DMS53 (cell line): ENCODE measurements at regions not wholly inside any gene's neighbourhood (a gene's known extent, or its start where the extent isn't known, plus 50 kb on each side); places are given as distances from the start of the nearest gene placed in this dataset.
"Not testable (repeated sequence)": the region's sequence is repeated elsewhere in the genome, so short reads cannot be mapped to it uniquely, and the experiment has no call there.

Experiments used
- DNase-seq: peaks from one replicate; lab custom pipeline; 2025; lab: John Stamatoyannopoulos, UW

DNA sequence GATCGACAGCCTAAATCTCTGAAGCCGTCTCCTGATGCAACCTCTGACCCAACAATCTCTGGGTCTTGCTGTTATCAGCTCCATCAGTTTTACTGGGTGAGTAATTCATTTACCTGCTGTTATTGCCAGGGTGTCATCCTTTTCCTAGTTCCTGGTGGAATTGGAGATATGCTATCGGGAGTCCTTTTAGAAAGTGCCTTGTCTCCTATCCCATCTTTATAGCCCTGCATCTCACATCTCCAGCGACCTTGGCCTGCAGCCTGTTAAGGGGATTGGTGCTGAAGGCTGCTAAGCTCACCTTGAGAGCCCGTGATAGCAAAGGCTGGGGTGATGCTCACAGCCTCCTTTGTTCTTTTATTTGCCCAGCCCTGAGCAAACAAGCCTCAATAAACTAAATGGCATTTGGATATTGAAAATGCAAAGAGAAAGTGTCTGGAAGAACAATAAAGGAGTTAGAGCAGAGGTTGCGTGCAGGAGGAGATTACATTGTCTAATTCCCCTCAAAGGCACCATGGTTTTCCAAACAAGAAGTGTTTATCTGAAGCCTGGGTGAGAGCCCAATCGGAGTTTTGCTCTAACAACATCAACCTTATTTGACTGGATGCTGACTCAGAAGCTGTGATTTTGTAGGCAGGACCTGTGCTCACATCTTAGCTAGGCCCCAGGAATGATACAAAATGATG, 101.8 kb downstream of the RPLP1 start:
- DNase-seq: peak; percentile 95

DNA sequence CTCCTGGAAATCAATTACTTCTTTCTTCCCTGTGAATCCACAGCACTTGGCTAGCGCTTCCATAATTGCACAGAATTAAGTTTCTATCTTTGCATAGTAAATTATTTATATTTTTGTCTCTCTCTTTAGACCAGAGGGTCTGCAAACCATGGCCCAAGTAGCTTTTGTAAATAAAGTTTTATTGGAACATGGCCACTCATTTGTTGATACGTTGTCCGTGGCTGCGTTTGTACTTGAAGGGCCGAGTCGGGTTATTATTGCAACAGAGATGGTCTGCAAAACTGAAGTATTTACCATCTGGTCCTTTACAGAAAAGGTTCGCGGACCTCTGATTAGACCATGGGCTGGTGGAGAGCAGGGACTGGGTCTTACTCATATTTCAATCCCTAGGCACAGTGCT, 102.5 kb downstream of the RPLP1 start:
- peak; percentile 65 for DNase-seq

DNA sequence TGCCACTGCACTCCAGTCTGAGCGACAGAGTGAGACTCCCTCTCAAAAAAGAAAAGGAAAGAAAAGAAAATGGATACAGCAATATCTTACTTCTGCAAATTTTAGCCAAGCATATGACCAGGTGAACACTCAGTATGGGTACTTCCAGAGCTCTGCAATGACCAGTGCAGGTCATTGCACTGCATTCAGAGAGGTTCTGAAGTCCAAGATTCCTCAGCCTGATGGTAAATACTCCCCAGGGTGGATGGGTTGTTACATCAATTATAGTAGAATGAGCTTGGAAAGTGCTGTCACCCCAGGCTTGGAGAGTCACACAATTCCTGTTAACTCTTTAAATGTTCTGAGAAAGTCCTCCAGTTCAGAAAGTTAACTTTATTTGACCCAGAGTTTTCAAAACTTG, 103.7 kb downstream of the RPLP1 start:
- DNase-seq: peak; percentile 30

DNA sequence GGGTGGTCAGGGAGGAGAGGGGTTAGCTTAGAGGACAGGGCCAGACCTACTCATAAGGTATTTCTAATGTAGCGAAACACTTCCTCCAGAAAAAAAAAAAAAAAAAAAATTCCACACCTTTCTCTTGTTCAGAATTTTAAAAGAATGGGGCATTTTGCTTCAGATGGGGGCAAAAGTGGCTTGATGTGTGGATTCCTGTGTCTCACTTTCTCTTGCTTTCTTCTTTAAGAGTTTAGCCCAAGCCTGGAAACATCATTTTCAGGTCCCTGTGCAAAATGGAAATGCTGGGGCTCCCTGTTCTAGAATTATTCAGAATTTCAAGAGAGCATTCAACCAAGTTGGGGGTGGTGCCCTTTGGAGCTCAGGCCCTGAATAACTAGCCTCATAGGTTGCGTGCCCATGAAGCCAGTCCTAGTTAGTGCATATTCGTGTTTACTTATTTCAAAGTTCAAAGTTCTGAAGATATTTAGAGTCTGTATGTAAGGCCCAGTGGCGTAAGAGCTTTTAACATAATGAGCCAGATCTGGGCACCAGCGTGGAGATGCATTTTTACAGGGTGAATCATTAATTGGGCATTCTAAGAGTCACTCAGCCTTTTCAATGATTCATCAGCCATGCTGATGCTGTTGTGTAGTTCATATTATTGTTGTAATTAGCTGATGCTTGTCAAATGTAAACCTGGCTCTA, 104.5 kb downstream of the RPLP1 start:
- peak; percentile 89 for DNase-seq

DNA sequence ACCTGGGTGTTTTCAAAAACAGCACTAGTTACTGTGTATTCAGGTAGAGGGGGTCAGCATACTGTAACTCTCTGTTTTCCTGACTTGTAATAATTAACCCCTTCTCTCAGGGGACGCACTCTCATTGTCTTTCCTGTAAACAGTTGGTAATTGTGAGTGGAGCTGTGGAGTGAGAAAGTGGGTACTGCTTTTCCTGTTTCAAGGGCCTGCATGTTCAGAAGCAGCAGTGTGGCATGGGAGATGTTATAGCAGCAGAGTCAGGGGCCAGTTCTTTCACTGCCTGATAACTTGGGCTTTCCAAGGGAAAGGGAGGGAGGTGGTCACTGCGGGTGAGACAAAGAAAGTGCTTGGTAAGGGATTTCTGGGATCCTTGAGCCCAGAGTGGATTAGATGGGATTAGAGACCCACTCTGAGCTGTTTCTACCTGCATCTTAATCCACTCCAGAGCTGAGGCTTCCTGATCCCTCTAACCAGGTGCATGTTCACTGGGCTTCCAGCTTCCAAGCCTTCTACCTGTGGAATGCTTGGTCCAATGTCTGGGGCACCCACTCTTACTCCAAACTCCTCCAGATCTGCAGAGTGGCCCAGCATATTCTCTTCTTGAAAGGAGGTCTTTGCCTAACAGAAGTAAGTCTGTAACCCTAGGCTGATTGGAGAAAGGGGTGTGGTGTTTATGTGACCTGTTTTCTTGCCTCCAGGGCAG, 105.2 kb downstream of the RPLP1 start:
- DNase-seq: no peak

DNA sequence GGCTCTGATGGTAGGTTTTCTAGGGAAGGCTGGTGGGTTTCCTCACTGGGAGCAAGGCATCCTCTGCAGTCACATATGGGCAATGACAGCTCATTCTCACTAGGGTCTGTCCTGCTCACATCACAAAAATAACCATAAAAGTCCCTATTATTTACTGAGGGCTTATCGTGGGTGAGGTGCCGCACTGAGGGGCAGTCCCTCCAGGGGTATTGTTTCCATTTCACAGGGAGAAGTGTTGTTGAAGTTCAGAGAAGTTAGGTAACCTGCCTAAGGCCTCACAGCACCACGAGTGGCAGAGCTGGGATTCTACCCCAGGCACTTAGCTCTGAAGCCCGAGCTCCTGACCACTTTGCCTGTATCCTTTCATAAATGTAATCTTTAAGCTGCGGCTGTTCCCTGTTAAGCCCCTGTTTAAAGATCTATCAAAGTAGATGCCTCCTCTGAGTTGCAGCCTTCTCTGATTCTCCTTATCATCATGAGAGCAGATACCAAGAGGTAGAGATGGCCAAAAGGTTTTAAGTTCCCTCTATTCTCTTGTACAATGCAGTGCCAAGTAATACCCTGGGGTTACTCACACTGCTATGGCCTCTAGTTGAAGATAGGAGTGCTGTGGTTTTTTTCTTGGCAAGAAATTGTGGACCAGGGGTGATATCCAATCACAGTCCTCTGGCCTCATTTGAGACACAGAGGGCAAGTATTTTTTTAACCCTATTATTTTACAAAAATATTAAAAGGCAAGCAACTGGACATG, 107.0 kb downstream of the RPLP1 start:
- peak; percentile 19 for DNase-seq

DNA sequence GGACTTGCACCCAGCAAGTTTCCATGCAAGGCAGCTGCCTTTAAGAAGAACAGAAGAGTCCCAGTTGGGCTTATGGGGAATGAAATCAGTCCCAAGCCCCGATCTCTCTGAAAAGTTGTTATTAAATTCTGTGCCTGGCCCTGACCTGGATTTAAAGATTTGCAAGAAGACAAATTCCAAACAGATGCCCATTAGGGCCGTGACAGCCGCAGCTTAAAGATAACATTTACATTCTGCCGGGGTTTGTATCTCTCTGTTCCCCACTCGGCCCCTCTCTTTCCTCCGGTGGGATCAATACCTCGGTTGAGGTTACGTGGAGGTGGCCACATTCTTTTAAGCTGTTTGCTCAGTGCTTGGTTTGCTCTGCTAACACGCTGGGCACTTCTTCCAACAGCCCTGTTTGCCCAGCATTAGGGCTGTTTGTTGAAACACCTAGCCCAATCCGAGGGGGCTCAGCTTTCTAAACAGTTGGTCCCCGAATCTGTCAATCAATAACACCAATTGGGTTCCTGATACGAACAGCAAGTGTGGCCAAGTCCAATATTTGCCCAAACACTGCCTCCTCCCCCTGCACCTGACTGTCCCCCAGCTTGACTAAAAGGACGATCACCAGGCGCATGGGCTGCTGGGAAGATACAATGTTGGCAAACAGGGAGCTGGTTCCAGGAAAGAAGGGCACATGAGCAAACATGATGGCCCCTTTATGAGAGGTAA, 108.6 kb downstream of the RPLP1 start:
- peak; percentile 89 for DNase-seq

DNA sequence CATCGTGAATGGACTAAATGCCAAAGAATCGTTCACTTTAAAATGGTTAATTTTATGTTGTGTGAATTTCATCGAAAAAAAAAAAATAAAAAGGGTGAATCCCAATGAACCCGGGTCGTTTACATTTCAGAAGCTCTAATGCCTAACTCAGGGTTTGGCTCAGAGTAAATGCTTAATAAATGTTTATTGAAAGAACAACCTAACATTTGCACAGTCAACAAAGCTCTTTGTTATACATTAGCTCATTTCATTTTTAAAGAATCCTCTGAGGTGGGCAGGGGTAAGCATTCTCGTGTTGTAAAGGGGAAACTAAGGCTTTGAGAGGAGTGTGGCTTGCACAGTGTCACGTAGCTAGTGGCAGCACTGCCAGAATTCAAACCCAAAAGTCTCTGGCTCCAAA, 109.5 kb downstream of the RPLP1 start:
- DNase-seq: peak; percentile 71

DNA sequence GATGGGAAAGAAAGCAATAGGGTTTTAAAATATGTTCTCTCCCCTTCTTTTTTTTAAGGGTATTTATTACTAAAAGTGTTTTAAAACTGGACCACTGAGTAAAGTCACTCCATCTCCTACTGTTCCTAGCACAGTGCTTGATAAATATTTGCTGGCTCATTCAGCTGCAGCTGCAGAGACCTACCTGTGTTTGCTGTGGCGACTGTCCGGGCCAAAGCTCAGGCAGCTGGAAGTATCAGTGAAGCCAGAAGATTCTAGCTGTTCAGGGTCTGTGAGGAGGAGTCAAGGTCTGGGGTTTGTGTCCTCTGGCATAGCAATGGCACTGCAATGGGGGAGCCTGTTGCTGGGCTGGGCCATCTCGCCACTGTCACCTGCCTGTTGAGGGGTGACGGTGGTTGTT, 109.9 kb downstream of the RPLP1 start:
- DNase-seq: peak; percentile 89

DNA sequence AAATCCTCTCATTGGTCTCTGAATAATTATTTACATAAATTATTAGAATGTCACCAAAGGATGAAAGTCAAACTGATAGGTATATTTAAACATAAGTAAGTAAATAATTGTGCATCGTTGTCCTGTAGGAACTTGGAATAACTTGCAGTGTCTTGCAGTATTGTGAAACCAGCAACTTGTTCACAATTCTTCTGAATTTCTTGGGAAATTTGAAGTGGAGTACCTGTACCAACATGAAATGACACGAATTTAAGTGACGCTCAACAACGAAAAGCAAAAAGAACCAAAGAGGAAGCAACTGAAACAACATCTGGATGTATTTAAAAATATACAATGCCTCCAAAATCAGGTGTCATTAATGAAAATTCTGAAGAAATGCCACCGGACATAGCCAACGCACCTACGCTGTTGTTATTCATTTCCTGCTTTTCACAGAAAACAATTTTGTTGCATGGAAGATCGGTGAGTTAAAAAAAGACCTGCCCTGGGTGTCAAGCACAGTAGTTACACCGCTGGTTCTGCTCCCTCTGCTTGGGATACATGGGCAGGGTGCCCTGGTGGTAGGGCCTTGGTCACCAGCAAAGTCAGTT, 112.5 kb downstream of the RPLP1 start:
- no peak for DNase-seq

DNA sequence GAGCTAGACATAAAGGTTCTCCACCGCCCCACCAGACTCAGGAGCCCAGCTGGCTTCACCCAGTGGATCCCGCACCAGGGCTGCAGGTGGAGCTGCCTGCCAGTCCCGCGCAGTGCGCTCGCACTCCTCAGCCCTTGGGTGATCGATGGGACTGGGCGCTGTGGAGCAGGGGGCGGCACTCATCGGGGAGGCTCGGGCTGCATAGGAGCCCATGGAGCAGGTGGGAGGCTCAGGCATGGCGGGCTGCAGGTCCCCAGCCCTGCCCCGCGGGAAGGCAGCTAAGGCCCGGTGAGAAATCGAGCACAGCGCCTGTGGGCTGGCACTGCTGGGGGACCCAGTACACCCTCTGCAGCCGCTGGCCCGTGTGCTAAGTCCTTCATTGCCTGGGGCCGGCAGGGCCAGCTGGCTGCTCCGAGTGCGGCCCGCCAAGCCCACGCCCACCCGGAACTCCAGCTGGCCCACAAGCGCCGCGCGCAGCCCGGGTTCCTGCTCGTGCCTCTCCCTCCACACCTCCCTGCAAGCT, 114.7 kb downstream of the RPLP1 start:
- not testable (repeated sequence) for DNase-seq

DNA sequence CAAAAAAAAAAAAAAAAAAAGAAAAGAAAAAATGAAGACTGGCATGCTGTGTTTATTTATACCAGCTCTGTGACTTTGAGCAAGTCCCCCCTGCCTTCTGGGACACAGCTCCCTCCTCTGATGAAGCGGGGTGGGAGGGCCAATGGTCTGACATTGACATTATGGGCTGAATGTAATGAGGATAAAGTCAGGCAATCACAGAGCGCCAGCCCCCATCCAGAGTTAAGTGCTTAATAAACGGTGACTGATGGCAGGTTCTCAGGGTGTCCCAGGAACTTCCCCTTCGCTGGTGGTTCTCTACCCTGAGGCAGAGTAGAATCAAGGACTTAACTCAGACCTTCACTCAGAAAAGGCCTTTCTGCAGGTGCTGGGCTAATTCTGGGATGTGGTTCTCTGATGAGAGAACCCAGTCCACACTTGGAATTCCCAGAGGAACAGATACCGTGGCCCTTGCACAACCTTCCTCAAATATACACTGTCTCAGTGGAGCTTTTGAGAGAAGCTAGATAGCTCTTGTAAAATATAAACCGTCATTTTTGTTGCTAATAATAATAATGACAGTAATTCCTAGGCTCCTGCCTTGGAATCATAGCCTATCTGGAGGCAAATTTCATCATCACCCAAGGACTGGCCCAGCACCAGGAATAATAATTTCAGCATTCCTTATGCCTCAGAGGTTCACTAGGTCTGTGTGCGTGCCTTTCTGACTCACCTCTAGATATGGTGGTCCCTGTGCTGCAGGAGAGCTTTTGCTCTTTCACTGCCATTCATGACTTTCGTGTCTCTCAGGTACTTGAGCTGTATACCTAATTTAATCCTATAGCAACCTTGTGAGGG, 115.8 kb downstream of the RPLP1 start:
- no peak for DNase-seq

DNA sequence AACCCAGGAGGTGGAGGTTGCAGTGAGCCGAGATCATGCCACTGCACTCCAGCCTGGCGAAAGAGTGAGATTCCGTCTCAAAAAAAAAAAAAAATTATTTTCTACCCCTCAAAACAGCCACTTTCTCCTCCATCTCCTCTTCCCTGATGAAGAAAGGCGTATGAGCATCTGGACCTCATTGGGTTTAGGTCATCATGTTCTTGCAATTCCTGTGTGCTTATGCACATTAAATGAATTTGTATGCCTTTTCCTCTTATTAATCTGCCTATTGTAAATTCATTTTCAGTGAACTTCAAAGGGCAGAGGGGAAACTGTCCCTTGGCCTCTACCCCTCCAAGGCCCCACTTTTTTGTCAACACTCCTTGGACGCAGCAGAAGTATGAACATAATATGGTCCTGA, 117.8 kb downstream of the RPLP1 start:
- DNase-seq: no peak

DNA sequence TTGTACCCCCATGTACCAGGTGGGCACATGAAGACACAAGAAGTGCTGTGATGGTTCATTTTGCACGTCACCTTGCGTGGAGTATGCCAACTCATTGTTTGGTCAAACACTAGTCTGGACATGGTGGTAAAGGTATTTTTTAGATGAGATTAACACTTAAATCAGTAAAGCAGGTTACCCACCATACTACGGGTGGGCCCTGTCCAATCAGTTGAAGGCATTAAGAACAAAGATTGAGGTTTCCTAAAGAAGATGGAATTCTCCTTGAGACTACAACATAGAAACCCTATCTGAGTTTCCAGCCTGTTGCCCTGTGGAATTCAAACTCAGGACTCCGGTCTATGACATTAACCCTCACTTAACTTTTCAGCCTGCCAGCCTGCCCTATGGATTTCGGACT, 118.4 kb downstream of the RPLP1 start:
- DNase-seq: no peak

DNA sequence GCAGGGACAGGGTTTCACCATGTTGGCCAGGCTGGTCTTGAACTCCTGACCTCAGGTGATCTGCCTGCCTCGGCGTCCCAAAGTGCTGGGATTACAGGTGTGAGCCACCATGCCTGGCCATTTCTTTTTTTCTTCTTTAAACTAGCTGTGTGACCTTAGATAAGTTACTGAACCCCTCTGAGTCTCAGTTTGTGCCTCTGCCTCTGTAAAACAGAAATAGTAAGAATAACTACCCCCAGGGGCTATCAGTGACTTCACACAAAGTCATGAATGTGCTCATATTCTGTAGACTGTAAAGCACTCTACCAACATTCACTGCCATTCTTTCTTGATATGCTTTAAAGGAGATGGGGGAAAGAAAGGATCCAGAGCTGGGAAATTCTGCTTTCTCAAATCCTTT, 120.7 kb downstream of the RPLP1 start:
- DNase-seq: not testable (repeated sequence)

DNA sequence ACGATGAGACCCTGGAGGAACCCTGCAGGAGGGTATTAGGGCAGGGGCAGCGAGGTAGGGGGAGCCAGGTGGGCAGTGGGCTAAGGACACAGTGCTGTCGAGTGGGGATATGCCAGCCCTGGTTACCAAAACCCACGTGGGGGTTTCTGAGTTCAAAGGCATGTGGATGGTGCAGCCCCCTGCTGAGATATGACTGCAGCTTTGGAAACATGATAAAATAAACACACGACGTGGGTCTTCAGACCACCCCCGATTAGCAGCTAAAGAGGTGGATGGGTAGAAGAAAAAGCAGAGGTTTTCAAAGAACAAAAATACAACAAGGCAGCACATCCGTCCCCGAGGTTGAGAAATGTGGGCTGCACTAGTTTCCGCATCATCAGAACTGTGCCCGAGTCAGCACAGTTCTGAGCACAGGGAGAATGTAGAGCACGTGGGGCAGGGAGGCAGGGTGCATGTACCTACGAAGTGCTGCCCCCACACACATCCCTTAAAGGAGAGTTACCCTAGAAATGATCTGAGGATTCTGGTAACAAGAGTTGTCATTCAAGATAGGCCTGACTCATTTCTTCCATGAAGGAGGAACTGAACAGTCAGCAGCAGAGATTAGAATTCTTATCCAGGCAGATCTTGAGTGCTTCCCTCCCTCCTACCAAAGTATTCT, 121.3 kb downstream of the RPLP1 start:
- no peak for DNase-seq

DNA sequence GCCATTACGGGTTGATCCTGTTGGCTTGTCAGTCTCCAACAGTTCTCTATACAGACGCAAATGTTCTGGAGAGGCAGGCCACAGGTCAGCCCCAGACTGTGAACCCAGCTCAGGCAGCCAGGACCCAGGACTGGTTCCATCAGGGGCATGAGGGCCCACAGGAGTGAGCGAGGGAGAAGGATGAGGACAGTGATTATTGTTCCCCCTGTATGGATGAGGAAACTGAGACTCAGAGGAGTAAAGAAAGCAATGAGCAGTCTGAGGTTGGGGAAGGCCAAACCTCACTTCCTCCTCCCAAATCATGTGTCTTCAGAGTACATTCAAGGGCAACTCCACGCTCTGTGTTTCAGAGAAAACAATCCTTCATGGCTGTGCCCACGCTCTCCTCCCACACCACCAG, 121.9 kb downstream of the RPLP1 start:
- DNase-seq: no peak

DNA sequence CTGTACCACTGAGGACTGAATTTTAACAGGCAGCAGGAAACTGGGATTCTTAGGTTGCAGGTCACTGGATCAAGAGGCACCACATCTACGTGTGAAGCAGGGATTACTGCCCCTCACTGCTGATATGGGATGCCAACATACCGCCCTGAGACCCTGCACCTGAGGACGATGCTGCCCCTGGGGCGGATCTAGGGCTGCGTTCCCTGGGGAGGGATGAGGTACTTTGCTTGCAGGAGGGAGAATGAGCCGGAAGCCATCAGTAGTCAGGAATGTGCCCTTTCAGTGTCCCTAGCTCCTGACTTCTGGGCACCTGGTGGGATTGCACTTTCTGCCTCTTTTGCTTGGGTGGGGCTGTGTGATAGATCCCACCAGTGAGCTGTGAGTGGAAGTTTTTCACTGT, 122.8 kb downstream of the RPLP1 start:
- DNase-seq: peak; percentile 26

DNA sequence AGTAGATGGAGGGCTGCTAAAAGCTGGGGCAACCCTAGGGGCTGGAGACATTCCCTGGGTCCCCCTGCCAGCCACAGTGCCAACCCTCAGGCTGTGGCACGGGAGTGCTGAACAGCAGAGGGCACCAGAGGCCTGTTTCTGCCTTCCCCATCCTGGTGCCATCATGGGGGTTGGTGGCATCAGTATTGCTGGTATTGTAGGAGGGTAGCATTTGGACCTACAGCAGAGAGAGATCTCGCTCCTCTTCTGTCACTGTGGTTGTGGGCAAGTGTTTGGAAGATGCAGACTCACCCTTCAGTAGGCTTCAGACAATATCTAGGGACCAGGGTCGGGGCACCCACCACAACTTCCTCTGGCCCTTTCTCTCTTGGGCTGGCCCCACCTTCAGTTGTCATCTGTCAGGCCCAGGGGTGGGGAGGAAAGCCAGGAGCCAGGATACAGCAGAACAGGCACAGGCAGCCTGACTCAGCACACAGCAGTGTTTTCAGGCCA, 123.5 kb downstream of the RPLP1 start:
- peak; percentile 86 for DNase-seq

DNA sequence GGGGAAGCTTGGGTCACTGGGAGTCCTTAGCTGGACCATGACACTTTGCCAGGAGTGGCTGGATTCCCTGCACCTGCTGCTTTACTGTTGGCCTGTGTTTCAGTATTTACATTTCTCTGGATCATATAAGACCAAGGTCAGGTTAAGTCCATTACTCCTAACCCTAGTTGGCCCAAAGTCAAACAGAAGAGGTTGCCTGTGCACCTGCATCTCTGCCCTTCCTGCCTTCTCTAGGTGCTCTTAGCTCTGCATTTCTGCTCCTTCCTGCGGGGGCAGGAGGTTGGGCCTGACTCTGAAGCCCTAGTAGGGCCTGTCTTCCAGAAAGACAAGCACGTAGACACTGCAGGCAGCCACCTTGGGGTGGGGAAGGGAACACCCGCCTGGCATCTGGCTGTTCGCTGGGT, 124.3 kb downstream of the RPLP1 start:
- peak; percentile 90 for DNase-seq
